Anterior cingulate cortex (tissue), 58 donors: ENCODE measurements at regions not wholly inside any gene's neighbourhood (a gene's known extent, or its start where the extent isn't known, plus 50 kb on each side); places are given as distances from the start of the nearest gene placed in this dataset.

Experiments used
- DNase-seq, 58 donors: peaks; one replicate each; lab custom pipeline; 2025; lab: John Stamatoyannopoulos, UW

GRCh38 chr3:107861422-107861821 lies 229.4 kb downstream of the CD47 start:
- no peak for DNase-seq
